GM21515 (cell line): ENCODE measurements at regions not wholly inside any gene's neighbourhood (a gene's known extent, or its start where the extent isn't known, plus 50 kb on each side); places are given as distances from the start of the nearest gene placed in this dataset.

Experiments used
- ATAC-seq: cut with Tn5 transposase; IDR thresholded peaks from one replicate; pipeline ENCODE4 v1.9.1; 2021; ENCODE audit not compliant: unreplicated experiment

DNA sequence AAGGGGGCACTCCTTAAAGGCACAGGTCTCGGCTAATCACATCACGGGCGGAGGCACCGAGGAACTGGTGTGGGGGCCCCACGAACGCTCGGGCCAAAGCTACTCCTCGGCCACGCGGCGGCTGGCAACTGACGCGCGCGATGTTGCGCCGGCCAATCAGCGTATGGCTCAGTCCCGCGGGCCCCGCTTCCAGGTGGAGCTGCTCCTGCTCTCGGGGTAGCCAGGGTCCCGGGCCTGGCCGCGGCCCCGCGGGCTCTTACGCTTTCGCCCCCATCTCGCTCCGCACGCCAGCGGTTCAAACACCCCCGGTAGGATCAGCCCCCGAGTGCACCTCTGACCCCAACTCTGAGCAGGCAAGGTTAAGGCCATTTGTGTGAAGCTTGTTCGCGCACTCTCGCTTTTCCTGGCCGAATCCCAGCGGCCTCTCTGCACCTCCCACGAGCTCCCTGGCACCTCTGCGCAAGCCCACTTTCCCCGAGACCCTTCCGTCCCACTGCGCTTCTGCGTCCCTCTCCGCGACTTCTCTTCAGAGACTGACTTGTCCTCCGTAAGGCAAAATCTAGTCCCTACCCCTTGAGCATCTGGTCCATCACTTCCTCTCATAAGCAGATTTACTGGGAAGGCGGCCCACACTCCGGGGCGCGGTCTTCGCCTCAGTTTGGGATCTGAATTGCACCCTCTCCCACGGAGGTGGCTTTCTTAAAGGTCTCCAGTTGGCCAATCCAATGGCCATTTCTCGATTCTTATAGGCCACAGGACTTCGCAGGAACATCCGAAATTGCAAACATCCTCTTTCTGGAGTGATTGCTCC, 200.9 kb upstream of the TBX20 start:
- no peak for ATAC-seq

DNA sequence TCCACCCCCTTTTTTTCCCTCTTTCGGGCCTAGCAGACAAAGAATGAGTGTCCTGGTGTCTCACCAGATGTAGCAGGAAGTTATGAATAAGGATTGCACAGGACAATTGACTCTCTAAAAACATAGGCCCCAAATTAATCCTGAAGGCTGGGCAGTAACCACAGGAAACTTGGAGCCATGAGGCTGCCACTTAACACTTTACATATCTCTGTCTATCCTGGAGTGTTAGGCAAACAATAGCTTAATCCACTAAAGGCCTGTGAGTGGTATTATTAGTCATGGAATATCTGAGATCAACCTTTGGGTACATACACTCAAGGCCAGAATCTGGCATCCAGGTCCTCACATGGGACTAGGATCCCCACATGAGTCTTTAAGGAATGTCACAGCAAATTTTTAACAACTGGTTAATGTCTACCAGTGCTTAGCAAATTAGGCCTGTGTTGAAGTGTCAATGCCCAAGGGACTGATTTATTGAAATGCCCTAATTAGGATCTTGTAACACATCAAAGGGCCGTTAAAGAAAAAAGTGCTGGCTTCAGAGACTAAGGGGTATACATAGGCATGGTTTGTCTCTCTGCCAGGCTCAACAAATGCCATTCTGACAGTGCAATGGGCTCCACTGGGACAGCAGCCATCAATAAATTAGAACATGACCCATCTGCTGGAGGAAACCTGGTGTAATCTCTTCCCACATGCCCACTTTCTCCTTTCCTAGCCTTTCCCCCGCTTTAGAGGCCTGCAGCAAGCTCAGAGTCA, 196.7 kb upstream of the TBX20 start:
- no peak for ATAC-seq

DNA sequence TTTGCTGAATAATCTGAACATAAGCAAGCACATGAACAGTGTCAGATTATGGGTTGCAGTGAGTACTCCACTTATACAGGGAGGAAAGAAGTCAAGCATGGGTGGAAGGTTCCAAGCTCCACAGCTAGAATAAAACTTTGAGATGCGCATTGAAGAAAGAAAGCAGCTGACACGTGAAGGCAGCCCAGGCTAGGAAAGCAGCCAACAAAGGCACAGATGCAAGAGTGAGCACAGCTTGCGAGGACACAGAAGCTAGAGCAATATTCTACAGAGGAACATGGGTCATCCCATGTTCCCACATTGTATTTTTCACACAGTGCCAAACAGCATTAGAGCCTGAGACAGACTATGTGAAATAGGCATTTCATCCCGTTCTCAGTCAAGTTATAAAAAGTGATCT, 194.6 kb upstream of the TBX20 start:
- ATAC-seq, result no peak

DNA sequence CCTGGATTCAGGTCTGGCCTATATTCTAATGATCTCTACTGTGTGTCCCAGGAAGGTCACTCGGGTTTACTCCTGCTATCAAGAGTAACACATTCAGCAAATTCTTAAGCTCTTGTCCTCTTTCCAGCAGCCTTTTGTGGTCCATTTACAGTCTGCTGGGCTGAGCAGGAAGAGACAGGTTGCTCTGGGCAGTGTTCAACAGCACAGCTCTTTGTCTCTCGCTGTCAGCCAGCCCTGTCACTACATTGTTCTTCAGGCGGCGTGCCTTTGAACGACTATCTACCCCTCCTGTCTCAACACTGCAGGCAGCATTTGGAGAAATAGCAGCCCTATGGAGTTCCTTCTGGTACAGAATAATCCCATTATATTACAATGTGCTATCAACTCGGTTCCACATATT, 192.2 kb upstream of the TBX20 start:
- no peak for ATAC-seq

DNA sequence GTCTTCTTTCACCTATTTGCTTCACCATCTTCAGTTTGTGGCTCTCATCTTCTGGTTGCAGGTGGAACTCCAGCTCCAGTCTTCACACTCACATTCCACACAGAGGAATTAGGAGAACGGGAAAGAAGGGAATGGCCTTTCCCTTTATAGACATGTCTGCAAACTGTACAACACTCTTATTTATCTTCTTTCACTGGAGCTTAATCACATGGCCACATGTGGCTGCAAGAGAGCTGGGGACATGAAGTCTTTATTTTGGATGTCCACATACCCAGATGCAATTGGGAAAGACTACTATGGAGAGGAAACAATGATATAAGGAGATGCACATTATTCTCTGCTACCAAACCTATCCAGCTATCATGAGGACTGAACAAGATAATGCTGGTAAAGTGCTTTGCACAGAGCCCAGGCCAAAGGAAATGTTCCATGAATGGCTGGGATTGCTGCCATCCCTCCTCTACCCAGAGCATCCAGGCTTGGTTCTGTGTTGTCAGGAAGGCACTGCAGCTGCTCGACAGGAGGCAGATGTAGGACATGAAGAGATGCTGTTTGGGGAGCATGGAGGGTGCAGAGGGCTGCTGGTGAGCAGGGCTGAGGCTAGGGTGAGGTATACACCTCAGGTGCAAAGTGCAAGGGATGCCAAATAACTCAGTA, 183.8 kb upstream of the TBX20 start:
- ATAC-seq, result no peak

DNA sequence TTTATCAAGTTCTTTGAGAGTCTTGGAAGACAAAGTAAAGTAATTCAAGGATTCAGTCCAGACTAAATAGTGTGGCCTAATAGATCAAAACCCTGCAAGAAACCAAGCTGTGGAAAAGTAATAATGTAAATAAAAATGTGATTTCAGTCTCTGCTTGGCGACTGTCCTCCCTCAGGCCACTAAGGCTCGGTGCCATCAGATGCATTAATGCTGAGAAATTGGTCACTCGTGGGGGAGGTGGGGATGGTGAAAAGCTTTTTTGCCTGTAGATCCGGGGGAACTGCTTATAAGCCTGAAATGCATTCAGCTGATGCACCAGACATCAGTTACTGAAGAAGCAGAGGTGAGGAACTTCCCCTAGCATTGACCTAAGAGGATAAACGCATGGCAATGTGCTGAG, 182.6 kb upstream of the TBX20 start:
- ATAC-seq, result no peak

DNA sequence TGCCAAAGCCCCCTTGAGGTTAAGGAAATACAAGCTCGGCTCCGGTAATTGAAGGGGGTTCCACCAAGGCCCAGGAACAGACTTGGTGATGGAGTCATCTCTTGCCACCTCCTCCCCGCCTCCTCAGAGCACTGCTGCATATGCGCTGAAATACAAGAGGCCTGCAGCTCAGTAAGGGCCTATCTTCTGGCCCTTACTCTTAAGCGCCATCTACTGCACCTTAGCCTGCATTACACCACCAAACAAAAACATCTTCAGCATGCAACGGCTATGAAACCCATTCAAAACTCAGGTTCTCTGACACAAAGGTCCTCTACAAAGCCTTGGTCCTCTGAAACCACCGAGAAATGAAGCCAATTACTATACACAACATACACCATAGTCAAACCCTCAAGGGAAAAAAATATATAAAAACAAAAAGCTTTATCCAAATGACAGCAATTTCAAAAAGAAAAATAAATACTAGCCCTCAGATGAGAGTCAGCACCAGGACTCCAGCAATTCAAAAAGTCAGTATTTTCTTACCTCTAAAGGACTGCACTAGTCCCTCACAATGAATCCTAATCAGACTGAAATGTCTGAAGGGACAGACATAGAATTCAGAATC, 176.8 kb upstream of the TBX20 start:
- peak; percentile 62 for ATAC-seq

DNA sequence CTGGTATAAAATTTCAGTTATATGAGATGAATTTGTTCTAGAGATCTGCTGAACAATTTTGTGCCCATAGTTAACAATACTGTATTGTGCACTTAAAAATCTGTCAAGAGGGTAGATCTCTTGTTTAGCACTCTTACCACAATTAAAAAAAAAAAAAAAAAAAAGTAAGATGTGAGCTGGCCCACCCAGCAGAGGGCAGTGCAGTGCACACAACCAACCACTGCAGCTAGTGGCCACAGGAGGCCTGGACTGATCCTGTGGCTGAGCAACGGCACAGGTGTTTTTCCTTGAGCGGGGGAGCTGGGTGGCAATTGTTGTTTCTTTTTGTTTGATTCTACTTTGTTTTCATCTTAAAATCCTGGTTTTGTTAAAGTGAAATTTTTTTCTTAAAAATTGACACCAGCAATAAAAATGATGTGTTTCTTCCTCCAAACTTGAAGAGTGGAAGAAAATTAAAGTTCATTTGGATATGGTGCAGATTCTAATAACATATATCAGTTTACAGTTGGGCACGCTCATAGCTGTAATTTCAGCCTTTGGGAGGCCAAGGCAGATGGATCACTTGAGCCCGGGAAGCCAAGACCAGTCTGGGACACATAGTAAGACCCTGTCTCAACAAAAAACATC, 171.1 kb upstream of the TBX20 start:
- ATAC-seq, result peak; percentile 81

DNA sequence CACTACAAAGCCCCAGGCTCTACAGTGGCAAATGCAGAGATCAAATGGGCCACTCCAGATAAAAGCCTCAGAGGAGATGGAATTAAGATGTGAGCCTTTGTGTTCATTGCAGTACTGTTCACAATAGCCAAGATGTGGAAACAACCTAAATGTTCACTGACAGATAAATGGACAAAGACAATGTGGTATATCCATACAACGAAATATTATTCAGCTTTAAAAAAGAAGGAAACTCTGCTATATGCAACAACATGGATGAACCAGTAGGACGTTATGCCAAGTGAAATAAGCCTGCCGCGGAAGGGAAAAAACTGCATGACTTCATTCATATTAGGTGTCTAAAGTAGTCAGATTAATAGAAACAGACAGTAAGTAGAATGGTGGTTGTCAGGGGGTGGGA, 170.5 kb upstream of the TBX20 start:
- no peak for ATAC-seq

DNA sequence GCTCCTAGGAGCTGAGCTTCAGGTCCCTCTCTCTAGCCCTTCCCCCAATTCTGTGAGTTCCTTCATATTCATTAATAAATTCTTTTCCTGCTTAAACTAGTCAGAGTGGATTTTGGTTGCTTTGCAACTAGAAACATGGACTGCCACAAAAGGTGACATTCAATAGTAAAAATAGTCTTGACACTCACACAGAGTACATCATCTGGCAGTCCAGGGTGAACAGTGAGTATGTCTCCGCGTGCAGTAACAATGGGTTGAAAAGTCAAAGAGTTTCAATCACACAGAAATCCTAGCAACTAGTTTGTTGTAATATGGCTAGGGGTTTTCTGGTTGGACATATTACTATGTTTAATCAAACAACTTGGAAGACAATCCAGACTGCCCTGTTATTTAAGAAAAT, 168.8 kb upstream of the TBX20 start:
- no peak for ATAC-seq

DNA sequence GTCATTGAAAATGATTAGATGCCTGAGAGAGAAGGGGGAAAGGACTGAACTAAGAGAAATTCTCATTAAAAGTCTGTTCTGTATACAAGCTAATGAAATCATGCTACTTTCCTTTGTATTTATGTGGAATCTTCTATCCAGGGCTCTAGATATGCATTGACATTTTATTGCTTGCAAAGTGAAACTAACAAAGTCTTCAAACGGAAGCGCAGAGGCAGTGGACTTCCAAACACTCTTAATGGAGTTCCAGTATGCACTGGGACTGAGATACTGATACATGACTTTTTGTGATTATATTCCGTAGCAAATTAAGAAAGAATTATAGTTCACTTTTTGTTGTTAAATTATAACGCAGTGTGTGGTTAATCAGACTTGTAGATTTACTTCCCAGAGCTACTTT, 166.8 kb upstream of the TBX20 start:
- no peak for ATAC-seq

DNA sequence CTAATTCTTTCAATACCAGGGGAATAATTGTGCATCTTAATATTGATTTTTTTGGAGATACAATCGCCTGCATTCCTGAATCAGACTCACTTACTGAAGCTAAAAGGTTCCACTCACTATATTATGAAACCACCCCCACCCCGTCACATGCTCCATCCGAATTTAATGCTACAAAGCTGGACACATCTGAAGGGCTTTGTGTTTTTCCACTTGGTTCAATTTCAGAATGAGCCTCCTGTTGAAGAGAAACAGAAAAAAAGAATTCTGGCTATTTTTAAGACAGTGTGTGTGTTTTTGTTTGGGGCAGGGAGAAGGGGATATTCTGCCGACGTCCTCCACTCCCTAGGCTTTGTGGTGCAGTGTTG, 165.5 kb upstream of the TBX20 start:
- ATAC-seq, result no peak

DNA sequence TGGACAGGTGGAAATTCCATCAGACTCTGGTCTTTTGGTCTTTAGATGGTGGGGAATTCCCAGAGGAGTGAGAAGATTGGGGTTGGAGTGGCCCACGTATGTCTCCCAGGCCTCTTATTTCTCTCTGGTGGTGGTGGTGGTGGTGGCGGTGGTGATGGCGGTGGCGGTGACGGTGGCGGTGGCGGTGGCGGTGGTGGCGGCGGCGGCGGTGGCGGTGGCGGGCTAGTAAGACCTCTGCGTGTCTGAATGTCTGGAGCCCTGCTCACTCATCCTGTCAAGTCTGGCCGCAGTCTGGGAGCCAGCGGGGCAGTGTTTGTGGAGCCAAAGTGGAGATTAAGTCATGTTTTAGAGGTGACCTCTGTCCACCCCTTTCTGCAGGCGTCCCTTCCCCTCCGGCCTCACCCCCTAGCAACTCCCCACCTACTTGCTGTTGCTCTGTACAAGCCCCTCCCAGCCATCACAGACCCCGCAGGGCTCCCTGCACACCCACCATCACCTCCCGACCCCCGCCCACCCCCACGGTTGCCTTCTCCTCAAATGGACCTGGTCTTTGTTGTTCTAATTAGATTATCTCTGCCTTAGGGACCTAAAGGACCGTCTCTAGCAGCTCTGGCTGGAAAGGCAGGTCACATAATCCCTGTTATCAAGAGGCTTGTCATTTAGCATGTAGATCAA, 165.0 kb upstream of the TBX20 start:
- ATAC-seq, result no peak

DNA sequence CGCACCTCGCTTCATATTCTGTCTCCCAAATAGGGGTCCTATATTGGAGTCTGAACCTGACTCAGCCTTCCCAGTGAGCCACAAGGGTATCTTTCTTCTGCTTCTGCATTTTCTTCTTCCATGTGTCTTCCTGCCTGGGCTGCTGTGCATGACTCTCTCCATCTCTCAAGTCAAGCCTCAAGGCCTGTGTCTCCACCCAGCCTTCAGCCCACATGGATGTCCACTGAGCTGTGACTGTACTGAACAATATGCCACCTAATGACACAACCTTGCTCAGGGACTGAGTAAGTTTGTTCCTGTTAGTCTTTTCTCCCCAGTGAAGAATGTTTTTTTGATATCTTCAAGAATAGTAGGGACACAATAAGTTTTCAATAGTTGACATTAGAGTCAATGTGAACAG, 162.7 kb upstream of the TBX20 start:
- no peak for ATAC-seq

DNA sequence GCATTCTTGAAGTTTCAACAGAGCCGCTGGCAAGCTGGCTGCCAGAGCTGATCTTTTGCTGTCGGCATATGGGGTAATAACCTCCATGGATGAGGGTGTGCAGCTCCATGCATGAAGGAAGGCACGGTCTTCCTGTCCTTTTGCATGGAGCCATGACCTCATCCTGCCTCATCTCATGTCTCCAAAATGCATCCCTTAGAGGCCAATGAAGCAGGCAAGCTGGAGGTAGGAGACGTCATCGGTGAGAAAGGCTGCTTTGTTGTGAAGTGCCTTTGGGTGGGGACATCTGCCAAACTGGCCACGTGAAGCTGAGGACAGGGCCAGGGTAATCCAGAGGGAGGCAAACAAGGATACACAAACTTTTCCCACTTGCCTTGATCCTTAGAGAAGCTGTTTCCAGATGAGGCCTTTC, 161.5 kb upstream of the TBX20 start:
- no peak for ATAC-seq

DNA sequence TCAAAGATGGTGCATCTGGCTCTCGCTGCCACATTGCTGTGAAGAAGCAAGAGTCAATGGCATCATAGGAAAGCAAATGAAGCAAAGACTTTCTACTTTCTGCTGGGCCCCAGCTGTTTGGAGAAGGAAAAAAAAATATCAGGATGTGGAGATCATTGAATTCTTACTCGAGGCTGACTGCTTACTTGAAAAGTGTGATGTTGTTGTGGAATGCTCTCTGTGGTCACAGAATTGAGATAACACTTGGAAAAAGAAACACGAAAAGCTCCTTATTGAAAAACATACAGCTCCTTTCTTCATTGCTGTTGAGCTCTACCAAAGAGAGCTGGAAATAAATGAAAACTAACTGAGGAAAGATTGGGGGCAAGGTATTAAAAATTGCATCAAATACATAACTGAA, 157.4 kb upstream of the TBX20 start:
- no peak for ATAC-seq

DNA sequence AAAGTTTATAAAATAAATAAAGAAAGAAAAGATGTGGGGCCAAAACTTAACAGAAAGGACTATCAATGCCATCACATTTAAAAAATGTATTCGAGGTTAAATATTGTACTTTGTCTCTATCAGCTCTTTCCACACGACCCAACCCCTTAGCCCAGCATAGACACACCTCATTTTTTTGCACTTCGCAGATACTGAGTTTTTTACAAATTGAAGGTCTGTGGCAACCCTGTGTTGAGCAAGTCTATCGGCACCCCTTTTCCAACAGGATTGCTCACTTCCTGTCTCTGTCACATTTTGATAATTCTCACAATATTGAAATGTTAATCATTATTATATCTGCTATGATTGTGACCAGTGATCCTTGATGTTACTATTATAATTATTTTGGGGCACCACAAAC, 151.6 kb upstream of the TBX20 start:
- no peak for ATAC-seq

DNA sequence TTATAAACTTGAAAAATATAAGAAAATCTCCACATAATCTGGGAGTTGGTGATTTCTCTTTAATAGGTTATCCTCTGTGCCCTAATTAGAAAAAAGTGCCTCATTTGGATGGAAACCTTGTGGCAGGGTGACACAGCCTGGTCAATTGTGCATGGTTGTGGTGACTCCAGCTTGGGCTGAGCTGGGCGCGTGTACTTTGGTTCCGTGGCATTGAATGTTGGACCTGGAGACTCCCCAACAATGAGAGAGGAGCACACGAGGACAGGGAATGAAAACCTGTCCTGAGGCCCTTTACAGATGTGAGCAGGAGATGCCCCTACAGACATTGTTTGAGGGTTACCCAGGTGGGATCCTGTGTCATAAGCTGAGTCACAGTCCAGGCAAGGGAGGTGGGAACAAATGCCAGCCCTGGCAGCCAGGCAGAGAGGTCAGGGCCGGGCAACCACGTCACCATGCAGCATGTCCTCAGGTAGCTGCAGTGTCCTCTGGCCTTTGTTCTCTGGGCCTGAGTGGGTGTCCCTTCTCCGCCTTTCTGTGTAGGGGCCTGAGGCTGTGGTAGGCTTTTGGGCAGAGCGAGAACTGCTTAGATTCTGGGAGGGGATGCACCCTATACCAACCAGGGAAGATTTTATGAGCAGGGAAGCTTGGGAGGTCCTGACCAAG, 147.4 kb upstream of the TBX20 start:
- no peak for ATAC-seq

DNA sequence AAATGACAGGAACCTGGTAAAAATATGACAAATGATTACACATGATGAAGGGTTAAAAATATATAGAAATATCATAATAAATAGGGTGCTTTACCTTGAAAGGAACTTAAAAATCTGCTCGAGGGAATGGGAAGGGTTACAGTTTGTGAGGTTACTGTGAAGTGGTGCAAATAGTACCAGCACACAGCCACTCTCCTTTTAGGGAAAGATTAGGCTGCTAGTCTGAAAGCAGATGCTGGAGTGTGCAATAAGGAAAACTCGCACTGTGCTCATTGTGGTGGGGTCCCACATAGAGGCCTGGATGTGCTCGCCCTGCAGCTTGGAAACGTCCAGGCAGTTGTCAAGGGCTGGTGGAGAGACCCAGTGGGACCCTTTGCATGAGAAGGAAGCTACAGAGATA, 145.9 kb upstream of the TBX20 start:
- ATAC-seq, result no peak

DNA sequence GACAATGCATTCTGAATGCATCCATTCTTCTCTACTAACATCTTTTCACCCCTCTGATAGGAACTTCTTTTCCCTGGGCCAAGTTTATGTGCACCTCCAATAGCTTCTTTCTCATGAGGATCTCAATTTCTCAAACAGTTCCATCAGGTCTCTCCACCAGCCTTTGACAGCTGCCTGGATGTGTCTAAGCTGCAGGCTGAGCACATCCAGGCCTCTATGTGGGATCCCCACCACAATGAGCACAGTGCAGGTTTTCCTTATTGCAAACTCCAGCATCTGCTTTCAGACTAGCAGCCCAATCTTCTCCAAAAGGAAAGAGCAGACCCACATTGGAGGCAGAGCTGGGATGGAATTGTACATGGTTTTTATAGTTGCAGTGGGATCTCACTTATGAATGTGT, 145.3 kb upstream of the TBX20 start:
- no peak for ATAC-seq
